ENCODE measurements at regions not wholly inside any gene's neighbourhood (a gene's known extent, or its start where the extent isn't known, plus 50 kb on each side); places are given as distances from the start of the nearest gene placed in this dataset.

- Histone ChIP-seq H3K79me2 (ENCODE audit: insufficient read depth, low read length) (no peaks in the 10 kb centered on the region), H3K4me3 (ENCODE audit: low read depth, low read length, poor library complexity, severe bottlenecking) (no peak overlapping the region), H3K4me2 (ENCODE audit: low read length) (no peak overlapping the region), H2AFZ (ENCODE audit: low read length) (no peak overlapping the region), H3K27ac (ENCODE audit: low read depth, low read length, poor library complexity, severe bottlenecking) (no peak overlapping the region), H4K20me1 (ENCODE audit: insufficient read depth, low read length) (no peaks in the 10 kb centered on the region), H3F3A (ENCODE audit: insufficient read depth, low read length) (no peaks in the 10 kb centered on the region), H3K9ac (ENCODE audit: low read length) (no peak overlapping the region), H3K27me3 (ENCODE audit: insufficient read depth, low read length) (no peaks in the 10 kb centered on the region), H3K4me1 (ENCODE audit: insufficient read depth, low read length, severe bottlenecking) (no peaks in the 10 kb centered on the region), H3K9me2 (ENCODE audit: low read depth, low read length) (no peaks in the 10 kb centered on the region), H3K9me3 (ENCODE audit: low read length) (no peaks in the 10 kb centered on the region), H3K36me3 (ENCODE audit: insufficient read depth, low read length) (no peaks in the 10 kb centered on the region)
- TF ChIP-seq EZH2 (IDR thresholded peaks at IDR 0.05; ENCODE audit: borderline replicate concordance, low read length): no peak
- TF ChIP-seq, protein P1, sequence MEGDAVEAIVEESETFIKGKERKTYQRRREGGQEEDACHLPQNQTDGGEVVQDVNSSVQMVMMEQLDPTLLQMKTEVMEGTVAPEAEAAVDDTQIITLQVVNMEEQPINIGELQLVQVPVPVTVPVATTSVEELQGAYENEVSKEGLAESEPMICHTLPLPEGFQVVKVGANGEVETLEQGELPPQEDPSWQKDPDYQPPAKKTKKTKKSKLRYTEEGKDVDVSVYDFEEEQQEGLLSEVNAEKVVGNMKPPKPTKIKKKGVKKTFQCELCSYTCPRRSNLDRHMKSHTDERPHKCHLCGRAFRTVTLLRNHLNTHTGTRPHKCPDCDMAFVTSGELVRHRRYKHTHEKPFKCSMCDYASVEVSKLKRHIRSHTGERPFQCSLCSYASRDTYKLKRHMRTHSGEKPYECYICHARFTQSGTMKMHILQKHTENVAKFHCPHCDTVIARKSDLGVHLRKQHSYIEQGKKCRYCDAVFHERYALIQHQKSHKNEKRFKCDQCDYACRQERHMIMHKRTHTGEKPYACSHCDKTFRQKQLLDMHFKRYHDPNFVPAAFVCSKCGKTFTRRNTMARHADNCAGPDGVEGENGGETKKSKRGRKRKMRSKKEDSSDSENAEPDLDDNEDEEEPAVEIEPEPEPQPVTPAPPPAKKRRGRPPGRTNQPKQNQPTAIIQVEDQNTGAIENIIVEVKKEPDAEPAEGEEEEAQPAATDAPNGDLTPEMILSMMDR (IDR thresholded peaks at IDR 0.05; ENCODE audit: low read length): no peak
Observed at GRCh38 chrX:113297437-113297836, 456.8 kb upstream of the AMOT start.

- Histone ChIP-seq H3K79me2 (ENCODE audit: insufficient read depth, low read length) (no peaks in the 10 kb centered on the region), H4K20me1 (ENCODE audit: insufficient read depth, low read length) (no peaks in the 10 kb centered on the region), H2AFZ (ENCODE audit: low read length) (no peak overlapping the region), H3K4me3 (ENCODE audit: low read depth, low read length, poor library complexity, severe bottlenecking) (no peak overlapping the region), H3K9me3 (ENCODE audit: low read length) (no peaks in the 10 kb centered on the region), H3K27me3 (ENCODE audit: insufficient read depth, low read length) (no peaks in the 10 kb centered on the region), H3K36me3 (ENCODE audit: insufficient read depth, low read length) (no peaks in the 10 kb centered on the region), H3K4me1 (ENCODE audit: insufficient read depth, low read length, severe bottlenecking) (no peaks in the 10 kb centered on the region), H3K4me2 (ENCODE audit: low read length) (no peak overlapping the region), H3K9me2 (ENCODE audit: low read depth, low read length) (no peaks in the 10 kb centered on the region), H3F3A (ENCODE audit: insufficient read depth, low read length) (no peaks in the 10 kb centered on the region), H3K27ac (ENCODE audit: low read depth, low read length, poor library complexity, severe bottlenecking) (no peak overlapping the region), H3K9ac (ENCODE audit: low read length) (no peak overlapping the region)
- TF ChIP-seq, protein P1 (IDR thresholded peaks at IDR 0.05; ENCODE audit: low read length): no peak
- no peak for TF ChIP-seq EZH2 (IDR thresholded peaks at IDR 0.05; ENCODE audit: borderline replicate concordance, low read length)
Observed at GRCh38 chrX:113289503-113289902, 448.9 kb upstream of the AMOT start.

DNA sequence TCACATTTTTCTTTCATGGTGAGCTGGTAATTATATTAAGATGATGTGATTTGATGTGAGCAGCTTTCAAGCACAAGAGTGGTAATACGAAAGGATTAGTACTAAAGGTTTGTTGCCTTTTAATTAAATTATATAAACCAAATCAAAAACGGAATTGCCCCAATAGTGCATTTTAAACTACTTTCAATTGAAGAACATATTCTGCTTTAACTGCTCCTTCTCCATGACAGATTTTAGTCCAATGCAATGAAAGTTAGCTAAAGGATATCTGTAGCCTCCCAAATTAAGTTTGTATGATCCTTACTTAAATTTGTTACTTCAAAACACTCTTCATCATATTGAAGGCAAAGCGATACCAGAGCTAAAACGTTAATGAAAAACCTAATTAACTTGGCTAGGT lies 447.1 kb upstream of the AMOT start:
- H3K4me2 ChIP-seq (ENCODE audit: low read length): no peak overlapping the region
- TF ChIP-seq, protein P1 (IDR thresholded peaks at IDR 0.05; ENCODE audit: low read length): no peak
- no peak for TF ChIP-seq EZH2 (IDR thresholded peaks at IDR 0.05; ENCODE audit: borderline replicate concordance, low read length)
- no peaks in the 10 kb centered on the region for H3K79me2 ChIP-seq (ENCODE audit: insufficient read depth, low read length)
- H3K36me3 ChIP-seq (ENCODE audit: insufficient read depth, low read length): no peaks in the 10 kb centered on the region
- no peaks in the 10 kb centered on the region for H3K9me3 ChIP-seq (ENCODE audit: low read length)
- no peaks in the 10 kb centered on the region for H3F3A ChIP-seq (ENCODE audit: insufficient read depth, low read length)
- H3K4me3 ChIP-seq (ENCODE audit: low read depth, low read length, poor library complexity, severe bottlenecking): no peak overlapping the region
- no peak overlapping the region for H3K9ac ChIP-seq (ENCODE audit: low read length)
- no peaks in the 10 kb centered on the region for H4K20me1 ChIP-seq (ENCODE audit: insufficient read depth, low read length)
- no peaks in the 10 kb centered on the region for H3K9me2 ChIP-seq (ENCODE audit: low read depth, low read length)
- no peak overlapping the region for H2AFZ ChIP-seq (ENCODE audit: low read length)
- H3K27me3 ChIP-seq (ENCODE audit: insufficient read depth, low read length): no peaks in the 10 kb centered on the region
- H3K27ac ChIP-seq (ENCODE audit: low read depth, low read length, poor library complexity, severe bottlenecking): no peak overlapping the region
- no peaks in the 10 kb centered on the region for H3K4me1 ChIP-seq (ENCODE audit: insufficient read depth, low read length, severe bottlenecking)

Data from OCI-LY1 (cell line).